HL-60 (cell line): ENCODE measurements at regions not wholly inside any gene's neighbourhood (a gene's known extent, or its start where the extent isn't known, plus 50 kb on each side); places are given as distances from the start of the nearest gene placed in this dataset.

Source experiments
- DNase-seq, 2 experiments: peaks; one replicate each; pipeline ENCODE4 v3.0.0-alpha.2; 2010 to 2020; ENCODE audit warnings: low read depth in 1 of 2, low spot score in 1 of 2
- H3K27ac ChIP-seq: fragments of 250-450 bp; sonication (Bioruptor Pico); replicated peaks from 2 replicates; pipeline ENCODE4 v1.5.1; 2020; ENCODE audit warnings: mild to moderate bottlenecking, moderate library complexity
- H3K27me3 ChIP-seq: fragments of 250-450 bp; sonication (Bioruptor Pico); 2 replicates; pipeline ENCODE4 v1.5.1; 2021; ENCODE audit warnings: mild to moderate bottlenecking, moderate library complexity; ENCODE audit not compliant: insufficient read depth, poor library complexity, severe bottlenecking
- H3K4me3 ChIP-seq: replicated peaks from 2 replicates; pipeline ENCODE4 v1.5.1; 2011; ENCODE audit warnings: mild to moderate bottlenecking, control low read depth, low read length; ENCODE audit not compliant: insufficient read depth
- GABPA ChIP-seq: IDR thresholded peaks from 2 replicates; pipeline ENCODE4 v1.6.1; 2012; ENCODE audit warnings: low read depth
- POLR2AphosphoS5 ChIP-seq: IDR thresholded peaks from 2 replicates; pipeline ENCODE4 v1.6.1; 2012; ENCODE audit warnings: low read depth
- SPI1 ChIP-seq: IDR thresholded peaks from 2 replicates; pipeline ENCODE4 v1.6.1; 2012; ENCODE audit warnings: low read depth, mild to moderate bottlenecking, borderline replicate concordance
- TF ChIP-seq, protein P1 (sequence below): IDR thresholded peaks from one replicate; pipeline ENCODE4 v1.5.1; 2011; ENCODE audit warnings: low read length, control low read depth, inconsistent platforms; ENCODE audit not compliant: insufficient read depth
- TF ChIP-seq, protein P2 (sequence below): IDR thresholded peaks from 2 replicates; pipeline ENCODE4 v1.6.1; 2012; ENCODE audit warnings: low read depth; ENCODE audit not compliant: insufficient replicate concordance

DNA sequence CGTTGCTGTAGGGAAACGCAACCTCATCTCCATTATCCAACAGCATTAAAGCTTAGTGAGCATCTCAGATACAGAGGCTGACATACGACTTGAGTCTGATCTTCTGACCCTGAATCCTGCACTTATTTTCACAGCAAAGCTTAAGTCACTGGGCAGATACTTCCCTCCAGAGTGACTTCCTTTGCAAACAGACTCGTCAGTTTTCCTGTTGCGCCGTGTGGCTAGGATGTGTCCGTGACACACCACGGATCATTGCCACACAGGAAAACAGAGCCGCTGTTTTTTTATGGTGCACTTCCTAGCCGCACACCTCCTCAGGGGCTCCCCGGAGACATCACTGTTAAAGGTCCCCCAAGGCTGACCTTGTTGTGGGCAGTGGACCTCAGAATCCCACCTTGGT is 94.9 kb upstream of the MKI67 start:
- TF ChIP-seq POLR2AphosphoS5 (no peak), GABPA (no peak), SPI1 (no peak)
- TF ChIP-seq, protein P1, sequence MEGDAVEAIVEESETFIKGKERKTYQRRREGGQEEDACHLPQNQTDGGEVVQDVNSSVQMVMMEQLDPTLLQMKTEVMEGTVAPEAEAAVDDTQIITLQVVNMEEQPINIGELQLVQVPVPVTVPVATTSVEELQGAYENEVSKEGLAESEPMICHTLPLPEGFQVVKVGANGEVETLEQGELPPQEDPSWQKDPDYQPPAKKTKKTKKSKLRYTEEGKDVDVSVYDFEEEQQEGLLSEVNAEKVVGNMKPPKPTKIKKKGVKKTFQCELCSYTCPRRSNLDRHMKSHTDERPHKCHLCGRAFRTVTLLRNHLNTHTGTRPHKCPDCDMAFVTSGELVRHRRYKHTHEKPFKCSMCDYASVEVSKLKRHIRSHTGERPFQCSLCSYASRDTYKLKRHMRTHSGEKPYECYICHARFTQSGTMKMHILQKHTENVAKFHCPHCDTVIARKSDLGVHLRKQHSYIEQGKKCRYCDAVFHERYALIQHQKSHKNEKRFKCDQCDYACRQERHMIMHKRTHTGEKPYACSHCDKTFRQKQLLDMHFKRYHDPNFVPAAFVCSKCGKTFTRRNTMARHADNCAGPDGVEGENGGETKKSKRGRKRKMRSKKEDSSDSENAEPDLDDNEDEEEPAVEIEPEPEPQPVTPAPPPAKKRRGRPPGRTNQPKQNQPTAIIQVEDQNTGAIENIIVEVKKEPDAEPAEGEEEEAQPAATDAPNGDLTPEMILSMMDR, result no peak
- TF ChIP-seq, protein P2, sequence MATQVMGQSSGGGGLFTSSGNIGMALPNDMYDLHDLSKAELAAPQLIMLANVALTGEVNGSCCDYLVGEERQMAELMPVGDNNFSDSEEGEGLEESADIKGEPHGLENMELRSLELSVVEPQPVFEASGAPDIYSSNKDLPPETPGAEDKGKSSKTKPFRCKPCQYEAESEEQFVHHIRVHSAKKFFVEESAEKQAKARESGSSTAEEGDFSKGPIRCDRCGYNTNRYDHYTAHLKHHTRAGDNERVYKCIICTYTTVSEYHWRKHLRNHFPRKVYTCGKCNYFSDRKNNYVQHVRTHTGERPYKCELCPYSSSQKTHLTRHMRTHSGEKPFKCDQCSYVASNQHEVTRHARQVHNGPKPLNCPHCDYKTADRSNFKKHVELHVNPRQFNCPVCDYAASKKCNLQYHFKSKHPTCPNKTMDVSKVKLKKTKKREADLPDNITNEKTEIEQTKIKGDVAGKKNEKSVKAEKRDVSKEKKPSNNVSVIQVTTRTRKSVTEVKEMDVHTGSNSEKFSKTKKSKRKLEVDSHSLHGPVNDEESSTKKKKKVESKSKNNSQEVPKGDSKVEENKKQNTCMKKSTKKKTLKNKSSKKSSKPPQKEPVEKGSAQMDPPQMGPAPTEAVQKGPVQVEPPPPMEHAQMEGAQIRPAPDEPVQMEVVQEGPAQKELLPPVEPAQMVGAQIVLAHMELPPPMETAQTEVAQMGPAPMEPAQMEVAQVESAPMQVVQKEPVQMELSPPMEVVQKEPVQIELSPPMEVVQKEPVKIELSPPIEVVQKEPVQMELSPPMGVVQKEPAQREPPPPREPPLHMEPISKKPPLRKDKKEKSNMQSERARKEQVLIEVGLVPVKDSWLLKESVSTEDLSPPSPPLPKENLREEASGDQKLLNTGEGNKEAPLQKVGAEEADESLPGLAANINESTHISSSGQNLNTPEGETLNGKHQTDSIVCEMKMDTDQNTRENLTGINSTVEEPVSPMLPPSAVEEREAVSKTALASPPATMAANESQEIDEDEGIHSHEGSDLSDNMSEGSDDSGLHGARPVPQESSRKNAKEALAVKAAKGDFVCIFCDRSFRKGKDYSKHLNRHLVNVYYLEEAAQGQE, result no peak
- H3K4me3 ChIP-seq, result no peak overlapping the region

DNA sequence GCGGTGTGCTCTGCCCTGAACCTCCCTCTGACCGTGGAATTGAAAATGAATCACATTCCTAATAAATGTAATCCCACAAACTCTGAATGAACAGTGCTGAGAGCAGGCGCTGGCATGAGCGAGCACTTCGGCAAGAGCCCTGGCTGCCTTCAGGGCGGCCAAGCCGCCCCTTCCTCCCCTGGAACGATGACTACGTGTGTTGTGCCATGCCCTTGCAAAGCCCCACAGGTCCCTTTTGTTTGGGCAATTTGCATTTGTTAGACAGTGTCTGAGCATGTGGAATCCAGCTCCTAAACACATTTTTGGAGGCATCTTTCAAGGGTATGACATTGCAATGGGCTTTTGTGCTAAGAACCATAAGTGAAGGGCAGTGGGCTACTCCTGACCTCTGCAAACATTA is 95.6 kb upstream of the MKI67 start:
- Histone ChIP-seq H3K27ac (no peak overlapping the region), H3K4me3 (no peak overlapping the region), H3K27me3 (peaks cover 3% of the 10 kb centered on the region)
- TF ChIP-seq, protein P2, result no peak
- TF ChIP-seq, protein P1, result no peak
- no peak for TF ChIP-seq SPI1
- no peak for DNase-seq

More for the DNA sequence above, 94.9 kb upstream of the MKI67 start:
- DNase-seq, result no peak
- Histone ChIP-seq H3K27me3 (peaks cover 3% of the 10 kb centered on the region), H3K27ac (no peak overlapping the region)

DNA sequence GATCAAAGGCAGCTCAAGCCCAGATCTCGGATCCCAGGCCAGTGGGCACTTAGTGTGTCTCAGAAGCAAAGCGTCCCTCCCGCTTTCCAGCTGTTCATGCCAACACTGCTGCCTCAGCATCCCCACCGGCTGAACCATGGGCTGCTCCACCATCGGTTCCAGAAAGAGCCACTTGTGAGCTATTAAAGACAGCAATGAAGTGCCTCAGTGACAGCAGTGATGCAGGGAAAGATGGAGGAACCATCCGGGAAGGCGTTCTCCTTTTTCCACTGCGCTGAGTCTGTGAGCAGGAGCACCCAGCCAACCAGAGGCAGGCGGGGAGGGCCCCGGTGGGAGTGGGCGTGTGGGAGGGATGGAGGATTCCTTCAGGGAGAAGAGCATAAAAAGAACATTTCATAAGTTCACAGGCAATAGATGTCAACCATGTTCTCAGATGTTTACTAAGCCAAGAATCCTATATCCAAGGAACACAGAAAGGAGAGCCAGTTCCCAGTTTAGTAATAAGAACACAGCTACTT is 96.2 kb upstream of the MKI67 start:
- Histone ChIP-seq H3K4me3 (no peak overlapping the region), H3K27ac (no peak overlapping the region), H3K27me3 (no peaks in the 10 kb centered on the region)
- DNase-seq, result no peak
- TF ChIP-seq, protein P2, result no peak
- TF ChIP-seq SPI1 (no peak), GABPA (no peak), POLR2AphosphoS5 (no peak)
- TF ChIP-seq, protein P1, result no peak
